Stomach (tissue), 8 donors: ENCODE measurements at regions not wholly inside any gene's neighbourhood (a gene's known extent, or its start where the extent isn't known, plus 50 kb on each side); places are given as distances from the start of the nearest gene placed in this dataset.

Experiments
- DNase-seq, 2 donors: peaks; one replicate each; pipeline versions ENCODE4 v3.0.0 to v3.0.0-alpha.2; 2013 to 2019
- H3K27ac ChIP-seq, 5 donors: fragments of 200-600 bp in 4 of 5; sonication (generic) in 4 of 5; one replicate each; pipeline ENCODE4 v1.5.1; 2013 to 2019; ENCODE audit warnings: mild to moderate bottlenecking in 1 of 5, moderate library complexity in 1 of 5
- H3K27me3 ChIP-seq, 3 donors: fragments of 200-600 bp; sonication (generic); one replicate each; pipeline ENCODE4 v1.5.1; 2017 to 2019; ENCODE audit warnings: mixed run types in 1 of 3
- H3K36me3 ChIP-seq, 4 donors: fragments of 200-600 bp; sonication (generic); 1 replicate in 3 of 4; 2 replicates in 1 of 4; pipeline ENCODE4 v1.5.1; 2016 to 2019
- H3K4me1 ChIP-seq, 4 donors: fragments of 200-600 bp; sonication (generic); one replicate each; pipeline ENCODE4 v1.5.1; 2016 to 2019
- H3K4me3 ChIP-seq, 4 donors: fragments of 200-600 bp; sonication (generic) in 3 of 4; one replicate each; pipeline ENCODE4 v1.5.1; 2016 to 2019; ENCODE audit warnings: mild to moderate bottlenecking in 1 of 4
- H3K9me3 ChIP-seq, 4 donors: fragments of 200-600 bp; sonication (generic); one replicate each; pipeline ENCODE4 v1.5.1; 2016 to 2019
- EP300 ChIP-seq: sonication (generic); formaldehyde crosslinking; IDR thresholded peaks from one replicate; pipeline ENCODE4 v1.6.1; 2017; ENCODE audit warnings: antibody characterized with exemption
- POLR2A ChIP-seq, 4 donors: fragments of 450-650 bp; IDR thresholded peaks; one replicate each; pipeline ENCODE4 v1.6.1; 2016; ENCODE audit warnings: antibody characterized with exemption in 4 of 4, control low read depth in 2 of 4, mild to moderate bottlenecking in 1 of 4, moderate library complexity in 1 of 4
- POLR2AphosphoS5 ChIP-seq, 3 donors: sonication (generic); formaldehyde crosslinking; IDR thresholded peaks; one replicate each; pipeline ENCODE4 v1.6.1; 2016; ENCODE audit warnings: antibody characterized with exemption in 3 of 3
- WGBS, 5 donors: extraction: QIAGEN DNeasy Blood & Tissue Kit in 3 of 5; methylation state at CpG; one replicate each; pipeline versions ENCODE4 v1.1.5 to v1.1.7; 2013 to 2018; 5-methylcytosine and 5-hydroxymethylcytosine counted together
- intact Hi-C: fragments of 100-400 bp; cut with DNase I; formaldehyde crosslinking; loops from one replicate; pipeline ENCODE4 v1.15.1; 2023; ENCODE audit warnings: low total_unique reads
- TF ChIP-seq, protein P1 (sequence below), 7 experiments: fragments of 450-650 bp in 4 of 7; fragments of 200-600 bp in 3 of 7; sonication (generic) in 3 of 7; IDR thresholded peaks; one replicate each; pipeline ENCODE4 v1.5.1; 2016 to 2019; ENCODE audit warnings: antibody characterized with exemption in 7 of 7, control low read depth in 2 of 7, mild to moderate bottlenecking in 1 of 7
- donor health status: healthy with polysubstance abuse.
- donor health status: Bipolar disorder and iron deficiency.
- donor health status: healthy.

DNA sequence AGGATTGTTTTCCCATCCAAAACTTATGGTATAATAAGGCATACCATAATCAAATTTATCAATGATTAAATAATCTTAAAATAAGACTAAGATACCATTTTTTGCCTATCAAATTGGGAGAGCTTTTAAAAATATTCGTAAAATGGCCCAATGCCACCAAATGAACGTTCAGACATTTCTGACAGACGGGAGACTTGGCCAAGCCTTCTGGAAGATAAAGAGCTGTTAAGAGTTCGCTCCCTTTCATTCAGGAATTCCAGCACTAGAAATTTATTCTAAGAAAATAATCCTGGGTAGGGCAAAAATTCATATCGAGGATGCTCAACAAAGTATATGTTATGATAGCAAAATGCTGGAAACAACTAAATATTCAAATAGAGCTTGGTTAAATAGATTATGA lies 85.6 kb upstream of the NEO1 start:
- 64 to 77% (median 73%) methylated on average over 5 of the region's 5 CpGs for WGBS, 5 donors
- no peak for TF ChIP-seq POLR2AphosphoS5 (IDR thresholded peaks at IDR 0.05)
- TF ChIP-seq POLR2A (IDR thresholded peaks at IDR 0.05): no peak
- no peak for TF ChIP-seq EP300
- TF ChIP-seq, protein P1, sequence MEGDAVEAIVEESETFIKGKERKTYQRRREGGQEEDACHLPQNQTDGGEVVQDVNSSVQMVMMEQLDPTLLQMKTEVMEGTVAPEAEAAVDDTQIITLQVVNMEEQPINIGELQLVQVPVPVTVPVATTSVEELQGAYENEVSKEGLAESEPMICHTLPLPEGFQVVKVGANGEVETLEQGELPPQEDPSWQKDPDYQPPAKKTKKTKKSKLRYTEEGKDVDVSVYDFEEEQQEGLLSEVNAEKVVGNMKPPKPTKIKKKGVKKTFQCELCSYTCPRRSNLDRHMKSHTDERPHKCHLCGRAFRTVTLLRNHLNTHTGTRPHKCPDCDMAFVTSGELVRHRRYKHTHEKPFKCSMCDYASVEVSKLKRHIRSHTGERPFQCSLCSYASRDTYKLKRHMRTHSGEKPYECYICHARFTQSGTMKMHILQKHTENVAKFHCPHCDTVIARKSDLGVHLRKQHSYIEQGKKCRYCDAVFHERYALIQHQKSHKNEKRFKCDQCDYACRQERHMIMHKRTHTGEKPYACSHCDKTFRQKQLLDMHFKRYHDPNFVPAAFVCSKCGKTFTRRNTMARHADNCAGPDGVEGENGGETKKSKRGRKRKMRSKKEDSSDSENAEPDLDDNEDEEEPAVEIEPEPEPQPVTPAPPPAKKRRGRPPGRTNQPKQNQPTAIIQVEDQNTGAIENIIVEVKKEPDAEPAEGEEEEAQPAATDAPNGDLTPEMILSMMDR (IDR thresholded peaks at IDR 0.05): no peak

DNA sequence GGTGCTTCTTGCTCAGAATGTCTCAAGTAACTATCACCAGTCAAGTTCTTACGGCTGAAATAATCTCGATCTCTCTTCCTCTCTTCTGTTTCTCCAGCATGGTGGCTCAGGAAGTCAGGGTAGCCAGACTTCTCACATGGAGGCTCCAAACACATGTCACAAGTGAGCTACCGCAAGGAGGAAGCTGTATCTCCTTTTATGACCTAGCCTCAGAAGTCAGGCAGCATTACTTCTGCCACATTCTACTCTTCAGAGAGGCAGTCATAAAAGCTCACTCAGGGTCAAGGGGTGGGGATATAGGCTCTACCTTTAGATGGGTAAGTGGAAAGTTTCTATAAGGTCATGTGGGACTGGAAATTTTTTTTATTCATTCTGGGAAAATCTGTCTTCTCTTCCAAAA lies 86.6 kb upstream of the NEO1 start:
- no peak overlapping the region for H3K4me3 ChIP-seq
- H3K27me3 ChIP-seq: peaks cover 0 to 4% (median 0%) of the 10 kb centered on the region in 3 donors
- intact Hi-C loops: no loop called here
- no peaks in the 10 kb centered on the region for H3K4me1 ChIP-seq
- no peaks in the 10 kb centered on the region for H3K36me3 ChIP-seq
- no peak for DNase-seq
- WGBS, 5 donors: 85 to 93% (median 89%) methylated on average over 3 of the region's 3 CpGs
- TF ChIP-seq, protein P1 (IDR thresholded peaks at IDR 0.05): no peak
- TF ChIP-seq EP300: no peak
- H3K27ac ChIP-seq: no peak overlapping the region
- H3K9me3 ChIP-seq: peaks cover 0 to 15% (median 4%) of the 10 kb centered on the region in 4 donors

More for the DNA sequence above, 85.6 kb upstream of the NEO1 start:
- no peak overlapping the region for H3K4me3 ChIP-seq
- no peaks in the 10 kb centered on the region for H3K36me3 ChIP-seq
- intact Hi-C loops: no loop called here
- peaks cover 0 to 9% (median 0%) of the 10 kb centered on the region in 4 donors for H3K4me1 ChIP-seq
- no peak for DNase-seq
- H3K27me3 ChIP-seq: peaks cover 0 to 4% (median 0%) of the 10 kb centered on the region in 3 donors
- H3K9me3 ChIP-seq: peaks cover 0 to 15% (median 4%) of the 10 kb centered on the region in 4 donors
- no peak overlapping the region for H3K27ac ChIP-seq

DNA sequence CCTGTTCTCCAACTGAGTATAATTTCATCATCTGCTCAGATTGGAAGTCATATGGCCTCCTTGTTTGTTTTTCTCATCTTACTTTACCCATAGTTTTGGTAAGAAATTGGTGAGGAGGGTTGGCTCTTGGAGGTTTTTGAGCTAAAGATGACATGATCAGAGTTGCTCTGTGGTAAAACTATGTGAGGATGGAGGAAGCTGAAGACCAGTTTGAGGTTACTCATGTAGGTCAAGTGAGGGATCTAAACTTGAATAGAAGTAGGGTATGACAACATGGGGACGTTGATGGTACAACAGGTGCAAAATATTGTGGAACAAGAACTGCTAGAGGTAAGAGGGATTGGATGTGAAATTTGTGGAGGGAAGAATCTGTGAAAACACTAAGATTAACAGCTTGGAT lies 87.7 kb upstream of the NEO1 start:
- no peaks in the 10 kb centered on the region for H3K36me3 ChIP-seq
- TF ChIP-seq, protein P1 (IDR thresholded peaks at IDR 0.05): no peak
- TF ChIP-seq EP300 (no peak), POLR2AphosphoS5 (IDR thresholded peaks at IDR 0.05) (no peak), POLR2A (IDR thresholded peaks at IDR 0.05) (no peak)
- no peak for DNase-seq
- no peak overlapping the region for H3K4me3 ChIP-seq
- 56 to 81% (median 73%) methylated on average over 1 of the region's 1 CpG for WGBS, 5 donors
- peaks cover 0 to 15% (median 4%) of the 10 kb centered on the region in 4 donors for H3K9me3 ChIP-seq
- H3K4me1 ChIP-seq: no peaks in the 10 kb centered on the region
- H3K27me3 ChIP-seq: peaks cover 0 to 4% (median 0%) of the 10 kb centered on the region in 3 donors
- H3K27ac ChIP-seq: no peak overlapping the region
- intact Hi-C loops: no loop called here

DNA sequence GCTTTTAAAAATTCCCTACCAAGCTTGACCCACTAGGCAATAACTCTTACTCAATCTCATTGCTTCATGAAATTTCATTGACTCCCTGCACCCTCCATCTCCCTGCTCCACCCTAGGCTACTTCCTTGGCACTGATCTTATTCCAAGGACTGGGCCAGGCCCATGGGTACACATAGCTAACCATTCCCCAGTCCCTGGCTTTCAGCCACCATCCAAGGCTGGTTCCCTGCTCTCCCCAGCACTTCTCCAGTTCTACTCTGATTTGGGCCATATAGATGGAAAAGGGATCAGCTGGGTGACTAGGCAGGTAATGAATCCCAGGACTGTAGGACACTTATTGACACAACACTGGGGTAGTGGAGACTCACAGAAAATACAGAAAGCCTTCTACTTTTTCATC lies 88.1 kb upstream of the NEO1 start:
- no peak overlapping the region for H3K4me3 ChIP-seq
- no peak for DNase-seq
- peaks cover 0 to 15% (median 4%) of the 10 kb centered on the region in 4 donors for H3K9me3 ChIP-seq
- H3K27ac ChIP-seq: no peak overlapping the region
- H3K4me1 ChIP-seq: no peaks in the 10 kb centered on the region
- intact Hi-C loops: no loop called here
- peaks cover 0 to 4% (median 0%) of the 10 kb centered on the region in 3 donors for H3K27me3 ChIP-seq
- no peaks in the 10 kb centered on the region for H3K36me3 ChIP-seq
- TF ChIP-seq EP300: no peak
- TF ChIP-seq, protein P1 (IDR thresholded peaks at IDR 0.05): no peak
- no peak for TF ChIP-seq POLR2AphosphoS5 (IDR thresholded peaks at IDR 0.05)
- TF ChIP-seq POLR2A (IDR thresholded peaks at IDR 0.05): no peak
